Prostate gland (tissue), 2 donors: ENCODE measurements at regions not wholly inside any gene's neighbourhood (a gene's known extent, or its start where the extent isn't known, plus 50 kb on each side); places are given as distances from the start of the nearest gene placed in this dataset.

Source experiments
- POLR2A ChIP-seq: fragments of 450-650 bp; IDR thresholded peaks from one replicate; pipeline ENCODE4 v1.6.1; 2016; ENCODE audit warnings: antibody characterized with exemption, mild to moderate bottlenecking
- POLR2AphosphoS5 ChIP-seq: sonication (generic); formaldehyde crosslinking; IDR thresholded peaks from one replicate; pipeline ENCODE4 v1.6.1; 2017; ENCODE audit warnings: antibody characterized with exemption
- TF ChIP-seq, protein P1 (sequence below), 4 experiments: fragments of 200-600 bp in 2 of 4; fragments of 450-650 bp in 2 of 4; sonication (generic) in 2 of 4; IDR thresholded peaks; 1 replicate in 3 of 4; 2 replicates in 1 of 4; pipeline ENCODE4 v1.5.1; 2016 to 2019; ENCODE audit warnings: antibody characterized with exemption in 4 of 4, mild to moderate bottlenecking in 2 of 4, moderate library complexity in 2 of 4

DNA sequence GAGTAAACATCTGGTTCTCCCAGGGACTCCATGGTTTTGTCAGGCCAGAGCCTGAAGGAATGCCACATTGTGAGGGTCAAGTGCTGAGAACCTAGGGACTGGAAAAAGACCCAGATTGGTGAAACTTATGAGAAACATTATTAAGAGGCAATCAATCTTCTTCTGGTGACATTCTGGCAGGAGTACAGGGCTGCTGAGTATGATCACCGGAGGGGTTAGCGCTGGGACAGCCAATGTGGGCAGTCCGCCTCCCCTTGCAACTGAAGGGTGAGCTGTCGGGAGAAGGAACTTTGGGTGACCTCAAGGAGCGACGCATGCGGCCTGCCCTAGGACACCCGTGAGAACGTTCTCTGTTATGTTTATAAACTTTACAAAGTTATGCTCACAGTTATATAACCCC is 429.0 kb downstream of the LMO4 start:
- TF ChIP-seq, protein P1, sequence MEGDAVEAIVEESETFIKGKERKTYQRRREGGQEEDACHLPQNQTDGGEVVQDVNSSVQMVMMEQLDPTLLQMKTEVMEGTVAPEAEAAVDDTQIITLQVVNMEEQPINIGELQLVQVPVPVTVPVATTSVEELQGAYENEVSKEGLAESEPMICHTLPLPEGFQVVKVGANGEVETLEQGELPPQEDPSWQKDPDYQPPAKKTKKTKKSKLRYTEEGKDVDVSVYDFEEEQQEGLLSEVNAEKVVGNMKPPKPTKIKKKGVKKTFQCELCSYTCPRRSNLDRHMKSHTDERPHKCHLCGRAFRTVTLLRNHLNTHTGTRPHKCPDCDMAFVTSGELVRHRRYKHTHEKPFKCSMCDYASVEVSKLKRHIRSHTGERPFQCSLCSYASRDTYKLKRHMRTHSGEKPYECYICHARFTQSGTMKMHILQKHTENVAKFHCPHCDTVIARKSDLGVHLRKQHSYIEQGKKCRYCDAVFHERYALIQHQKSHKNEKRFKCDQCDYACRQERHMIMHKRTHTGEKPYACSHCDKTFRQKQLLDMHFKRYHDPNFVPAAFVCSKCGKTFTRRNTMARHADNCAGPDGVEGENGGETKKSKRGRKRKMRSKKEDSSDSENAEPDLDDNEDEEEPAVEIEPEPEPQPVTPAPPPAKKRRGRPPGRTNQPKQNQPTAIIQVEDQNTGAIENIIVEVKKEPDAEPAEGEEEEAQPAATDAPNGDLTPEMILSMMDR (IDR thresholded peaks at IDR 0.05): no peak
- no peak for TF ChIP-seq POLR2A
- TF ChIP-seq POLR2AphosphoS5: no peak
